NCI-H146 (cell line): ENCODE measurements at regions not wholly inside any gene's neighbourhood (a gene's known extent, or its start where the extent isn't known, plus 50 kb on each side); places are given as distances from the start of the nearest gene placed in this dataset.

Source experiments
- DNase-seq: peaks from one replicate; lab custom pipeline; 2025; lab: John Stamatoyannopoulos, UW

GRCh38 chr4:156401371-156401770, 447.7 kb upstream of the CTSO start:
- no peak for DNase-seq

- DNase-seq, result no peak
These were observed 442.9 kb upstream of the CTSO start for GRCh38 chr4:156396534-156396933.

- DNase-seq, result no peak
These were observed 437.6 kb upstream of the CTSO start for GRCh38 chr4:156391325-156391653.

GRCh38 chr4:156390599-156391324, 437.1 kb upstream of the CTSO start:
- no peak for DNase-seq

- no peak for DNase-seq
These were observed 435.2 kb upstream of the CTSO start for GRCh38 chr4:156388826-156389225.

GRCh38 chr4:156378033-156378665, 424.5 kb upstream of the CTSO start:
- peak; percentile 10 for DNase-seq

GRCh38 chr4:156377036-156377710, 423.5 kb upstream of the CTSO start:
- no peak for DNase-seq

GRCh38 chr4:156374894-156375293, 421.2 kb upstream of the CTSO start:
- no peak for DNase-seq

- no peak for DNase-seq
These were observed 420.4 kb upstream of the CTSO start for GRCh38 chr4:156374069-156374468.

GRCh38 chr4:156367502-156367901, 413.8 kb upstream of the CTSO start:
- DNase-seq, result peak; percentile 0

GRCh38 chr4:156362581-156362980, 408.9 kb upstream of the CTSO start:
- no peak for DNase-seq

- DNase-seq, result no peak
These were observed 393.9 kb upstream of the CTSO start for GRCh38 chr4:156347412-156348075.

- no peak for DNase-seq
These were observed 393.3 kb upstream of the CTSO start for GRCh38 chr4:156346959-156347385.

GRCh38 chr4:156344397-156344796, 390.7 kb upstream of the CTSO start:
- no peak for DNase-seq

- DNase-seq, result no peak
These were observed 382.8 kb upstream of the CTSO start for GRCh38 chr4:156336511-156336910.

- DNase-seq, result no peak
These were observed 382.1 kb upstream of the CTSO start for GRCh38 chr4:156335721-156336120.

- peak; percentile 6 for DNase-seq
These were observed 376.9 kb upstream of the CTSO start for GRCh38 chr4:156330436-156331031.

- no peak for DNase-seq
These were observed 376.1 kb upstream of the CTSO start for GRCh38 chr4:156329779-156330178.

- DNase-seq, result no peak
These were observed 375.2 kb upstream of the CTSO start for GRCh38 chr4:156328882-156329281.

- no peak for DNase-seq
These were observed 372.6 kb upstream of the CTSO start for GRCh38 chr4:156326246-156326645.

- DNase-seq, result no peak
These were observed 368.9 kb upstream of the CTSO start for GRCh38 chr4:156322592-156322991.

GRCh38 chr4:156321203-156321602, 367.5 kb upstream of the CTSO start:
- no peak for DNase-seq
